Loucy (cell line): ENCODE measurements at regions not wholly inside any gene's neighbourhood (a gene's known extent, or its start where the extent isn't known, plus 50 kb on each side); places are given as distances from the start of the nearest gene placed in this dataset.

Experiments used
- CTCF ChIP-seq: fragments of 200-600 bp; sonication (generic); conservative IDR thresholded peaks from 2 replicates; pipeline ENCODE4 v1.5.1; 2014; ENCODE audit warnings: mild to moderate bottlenecking, antibody characterized with exemption, low read length
- EZH2phosphoT487 ChIP-seq: fragments of 200-600 bp; IDR thresholded peaks from 2 replicates; pipeline ENCODE4 v1.6.1; 2018; ENCODE audit warnings: antibody characterized with exemption, mild to moderate bottlenecking, moderate library complexity, borderline replicate concordance

- TF ChIP-seq CTCF (no peak), EZH2phosphoT487 (no peak)
These were observed 73.8 kb downstream of the DIO3 start for GRCh38 chr14:101634850-101635748.
